CD4-positive, CD25-positive, alpha-beta regulatory T cell (primary cell): ENCODE measurements at regions not wholly inside any gene's neighbourhood (a gene's known extent, or its start where the extent isn't known, plus 50 kb on each side); places are given as distances from the start of the nearest gene placed in this dataset.
"Not testable (repeated sequence)": the region's sequence is repeated elsewhere in the genome, so short reads cannot be mapped to it uniquely, and the experiment has no call there.

Experiments
- ATAC-seq, 2 donors: fragments of 150-1000 bp; cut with Tn5 transposase; one replicate each; pipeline ENCODE4 v1.10.0; 2021; ENCODE audit warnings: low read depth in 2 of 2, moderate number of reproducible peaks in 2 of 2, moderate library complexity in 1 of 2
- DNase-seq, 3 donors: peaks; one replicate each; pipeline versions ENCODE4 v3.0.0 to v3.0.0-alpha.2; 2012 to 2022; ENCODE audit warnings: mixed read lengths in 1 of 3
- H3K27ac ChIP-seq: one replicate; pipeline ENCODE4 v1.7.0; 2013; ENCODE audit warnings: mild to moderate bottlenecking, low read length; ENCODE audit not compliant: insufficient read depth, poor library complexity, severe bottlenecking
- H3K27me3 ChIP-seq: one replicate; pipeline ENCODE4 v1.7.0; 2013; ENCODE audit warnings: low read length; ENCODE audit not compliant: control insufficient read depth, insufficient read depth
- H3K36me3 ChIP-seq: one replicate; pipeline ENCODE4 v1.7.0; 2013; ENCODE audit warnings: mild to moderate bottlenecking, low read length, moderate library complexity; ENCODE audit not compliant: control insufficient read depth, insufficient read depth
- H3K4me1 ChIP-seq: 2 replicates; pipeline ENCODE4 v1.7.0; 2013; ENCODE audit warnings: mild to moderate bottlenecking, low read length; ENCODE audit not compliant: insufficient read depth, control insufficient read depth, poor library complexity, severe bottlenecking
- H3K4me3 ChIP-seq: one replicate; pipeline ENCODE4 v1.7.0; 2013; ENCODE audit warnings: low read depth, mild to moderate bottlenecking, low read length, moderate library complexity
- H3K9me3 ChIP-seq, 2 experiments: 1 replicate in 1 of 2; 2 replicates in 1 of 2; pipeline ENCODE4 v1.7.0; 2013; ENCODE audit warnings: low read length in 2 of 2, mild to moderate bottlenecking in 1 of 2, moderate library complexity in 1 of 2; ENCODE audit not compliant: control insufficient read depth in 2 of 2
- H3K27ac Mint-ChIP-seq, 3 donors: one replicate each; pipeline ENCODE4 v1.8.0; 2020 to 2022; ENCODE audit warnings: mild to moderate bottlenecking in 3 of 3, mixed read lengths in 3 of 3, moderate library complexity in 2 of 3
- H3K27me3 Mint-ChIP-seq: one replicate; pipeline ENCODE4 v1.8.0; 2022; ENCODE audit warnings: mild to moderate bottlenecking, mixed read lengths
- H3K36me3 Mint-ChIP-seq: one replicate; pipeline ENCODE4 v1.8.0; 2020; ENCODE audit warnings: mixed read lengths
- H3K4me1 Mint-ChIP-seq, 4 donors: one replicate each; pipeline ENCODE4 v1.8.0; 2020 to 2022; ENCODE audit warnings: mixed read lengths in 4 of 4, mild to moderate bottlenecking in 1 of 4
- H3K4me3 Mint-ChIP-seq, 4 donors: one replicate each; pipeline ENCODE4 v1.8.0; 2020 to 2022; ENCODE audit warnings: mild to moderate bottlenecking in 4 of 4, mixed read lengths in 4 of 4, moderate library complexity in 3 of 4
- H3K9me3 Mint-ChIP-seq, 7 donors: one replicate each; pipeline ENCODE4 v1.8.0; 2020 to 2022; ENCODE audit warnings: mixed read lengths in 7 of 7, mild to moderate bottlenecking in 3 of 7, moderate library complexity in 2 of 7

DNA sequence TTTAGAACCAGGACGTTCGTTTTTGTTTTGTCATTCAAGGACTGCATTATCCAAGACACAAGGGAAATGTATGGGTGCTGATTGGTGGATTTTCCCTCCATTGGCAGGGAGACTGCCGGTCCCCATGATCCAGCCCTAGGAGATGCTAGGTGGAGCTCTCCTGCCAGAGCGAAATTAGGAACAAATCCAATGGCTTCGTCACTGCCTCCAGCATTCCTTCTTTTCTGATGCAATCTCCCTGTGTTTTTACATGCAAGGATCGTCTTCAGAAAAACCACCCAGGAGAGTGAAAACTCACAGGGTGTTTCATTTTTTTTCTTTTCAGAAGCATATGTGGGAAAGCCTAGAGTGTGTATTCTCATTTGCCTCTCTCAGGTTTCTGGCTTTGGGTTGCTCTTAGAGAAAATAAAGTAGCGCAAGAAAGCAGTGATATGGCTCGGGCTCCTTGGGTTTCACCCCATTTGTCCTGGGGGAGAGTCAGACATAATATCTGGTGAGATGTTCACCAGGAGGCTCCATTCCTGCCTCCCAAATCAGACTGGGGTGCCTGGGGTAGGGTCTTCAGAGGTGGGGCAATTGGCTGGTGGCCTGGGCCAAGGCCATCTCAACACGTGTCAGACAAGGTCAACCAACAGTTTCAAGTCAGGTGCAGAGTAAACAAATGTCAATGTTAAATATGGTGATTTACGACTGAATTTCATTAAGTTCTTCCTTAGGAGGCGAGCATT lies 450.9 kb upstream of the MKI67 start:
- Histone ChIP-seq H3K4me1 (no peaks in the 10 kb centered on the region), H3K27ac (no peak overlapping the region), H3K9me3 (no peaks in the 10 kb centered on the region), H3K27me3 (no peaks in the 10 kb centered on the region), H3K36me3 (no peaks in the 10 kb centered on the region), H3K4me3 (no peak overlapping the region)
- H3K27ac Mint-ChIP-seq, result no peak overlapping the region
- H3K36me3 Mint-ChIP-seq, result no peaks in the 10 kb centered on the region
- H3K4me3 Mint-ChIP-seq, result no peak overlapping the region
- DNase-seq (no peak), ATAC-seq (no peak)
- peaks cover 0 to 4% (median 0%) of the 10 kb centered on the region in 7 donors for H3K9me3 Mint-ChIP-seq
- H3K27me3 Mint-ChIP-seq, result peaks cover 11% of the 10 kb centered on the region
- no peaks in the 10 kb centered on the region for H3K4me1 Mint-ChIP-seq

DNA sequence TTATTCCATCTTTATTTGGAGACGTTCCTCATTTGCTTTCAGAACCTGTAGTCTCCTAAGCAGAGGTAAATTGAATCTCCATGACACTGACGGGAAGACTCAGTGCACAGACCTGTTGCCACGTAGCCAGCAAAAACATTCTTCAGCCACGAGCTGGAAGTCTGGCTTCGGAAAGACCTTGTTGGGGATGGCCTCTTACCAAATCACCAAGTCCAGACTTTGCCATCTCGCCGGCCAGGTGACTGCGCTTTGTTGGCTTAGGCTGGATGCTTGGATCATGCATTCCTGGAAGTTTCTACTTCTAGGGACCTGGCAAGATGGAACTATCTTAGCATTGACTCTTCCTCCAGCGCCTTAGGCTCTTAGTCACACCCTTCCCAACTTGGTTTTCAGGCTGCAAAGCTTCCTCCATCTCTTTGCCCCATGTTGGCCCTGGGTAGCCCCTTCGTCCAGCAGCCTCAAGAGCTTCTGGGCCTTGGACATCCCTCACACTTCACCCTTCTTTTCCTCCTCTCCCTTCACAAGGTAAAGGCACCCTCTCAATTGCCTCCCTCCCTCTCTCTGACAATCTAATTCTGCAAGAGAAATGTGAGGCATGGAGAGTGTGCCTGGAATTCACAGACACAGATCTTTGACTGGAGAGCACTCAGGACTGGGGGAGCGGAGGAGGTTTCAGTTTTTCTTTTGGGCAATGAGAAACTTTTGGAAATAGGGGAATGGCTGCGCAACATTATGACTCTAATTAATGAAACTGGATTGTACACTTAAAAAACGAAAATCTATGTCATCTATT lies 451.9 kb upstream of the MKI67 start:
- H3K27me3 ChIP-seq, result no peaks in the 10 kb centered on the region
- DNase-seq, result no peak
- Mint-ChIP-seq H3K4me3 (no peak overlapping the region), H3K4me1 (no peaks in the 10 kb centered on the region), H3K27me3 (peaks cover 11% of the 10 kb centered on the region), H3K27ac (no peak overlapping the region), H3K36me3 (no peaks in the 10 kb centered on the region), H3K9me3 (peaks cover 0 to 3% (median 0%) of the 10 kb centered on the region in 7 donors)
- H3K9me3 ChIP-seq, result no peaks in the 10 kb centered on the region
- H3K36me3 ChIP-seq, result no peaks in the 10 kb centered on the region
- no peak for ATAC-seq
- H3K27ac ChIP-seq, result no peak overlapping the region
- no peak overlapping the region for H3K4me3 ChIP-seq
- no peaks in the 10 kb centered on the region for H3K4me1 ChIP-seq

DNA sequence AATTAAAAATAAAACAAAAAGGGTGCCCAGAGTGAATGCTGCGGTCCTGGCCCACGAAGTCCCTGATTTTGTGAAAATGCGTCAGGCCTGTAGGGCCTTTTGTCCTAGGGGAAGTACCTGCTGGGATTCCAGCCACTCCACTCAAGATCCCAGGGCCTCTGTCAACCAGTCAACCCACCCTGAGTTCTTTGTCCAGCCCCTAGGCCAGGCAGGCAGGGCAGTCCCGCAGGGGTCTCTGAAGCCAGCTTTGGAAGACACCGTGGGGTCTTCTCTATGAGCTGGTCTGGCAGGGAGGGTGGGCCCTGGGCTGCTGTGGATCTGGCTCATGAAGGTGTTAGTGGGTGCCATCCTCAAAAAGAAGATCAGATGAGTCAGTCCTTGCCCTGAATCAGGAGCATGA lies 452.5 kb upstream of the MKI67 start:
- Histone ChIP-seq H3K27ac (no peak overlapping the region), H3K27me3 (no peaks in the 10 kb centered on the region), H3K4me3 (no peak overlapping the region), H3K9me3 (no peaks in the 10 kb centered on the region), H3K4me1 (no peaks in the 10 kb centered on the region), H3K36me3 (no peaks in the 10 kb centered on the region)
- Mint-ChIP-seq H3K9me3 (peaks cover 0 to 3% (median 0%) of the 10 kb centered on the region in 7 donors), H3K27me3 (peaks cover 11% of the 10 kb centered on the region), H3K4me3 (no peak overlapping the region), H3K4me1 (no peaks in the 10 kb centered on the region), H3K36me3 (no peaks in the 10 kb centered on the region), H3K27ac (no peak overlapping the region)
- ATAC-seq (no peak), DNase-seq (no peak)

DNA sequence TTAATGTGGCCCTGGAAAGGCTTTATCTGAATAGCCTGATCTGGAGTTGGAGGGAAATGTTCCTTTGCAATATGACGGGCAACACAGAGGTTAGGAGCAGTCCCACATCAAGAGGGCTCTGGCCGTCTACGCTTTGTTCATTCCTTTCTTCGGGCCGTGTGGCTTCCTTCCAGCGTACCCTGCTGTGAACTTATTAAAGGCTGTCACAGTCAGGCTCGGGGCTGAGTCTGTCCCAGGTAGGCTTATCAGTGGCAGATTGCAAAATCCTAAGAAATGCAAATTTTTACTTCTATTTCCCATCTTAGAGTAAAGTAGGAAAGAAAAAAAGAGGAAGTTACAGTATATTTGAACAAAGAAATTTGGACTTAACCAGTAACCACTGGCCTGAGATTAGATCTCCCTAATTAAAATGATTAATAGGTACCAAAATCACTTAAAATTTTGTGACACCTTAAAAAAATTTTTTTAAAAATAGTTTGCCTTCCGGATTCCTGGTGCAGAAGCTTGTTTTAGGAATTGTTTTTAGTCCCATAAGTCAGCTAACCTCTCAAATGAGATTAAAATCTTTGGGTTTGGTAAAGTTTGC lies 453.1 kb upstream of the MKI67 start:
- Histone ChIP-seq H3K4me3 (no peak overlapping the region), H3K9me3 (no peaks in the 10 kb centered on the region), H3K36me3 (no peaks in the 10 kb centered on the region), H3K4me1 (no peaks in the 10 kb centered on the region), H3K27me3 (no peaks in the 10 kb centered on the region), H3K27ac (no peak overlapping the region)
- H3K27me3 Mint-ChIP-seq, result peaks cover 11% of the 10 kb centered on the region
- DNase-seq (no peak), ATAC-seq (no peak)
- no peaks in the 10 kb centered on the region for H3K4me1 Mint-ChIP-seq
- peaks cover 0 to 3% (median 0%) of the 10 kb centered on the region in 7 donors for H3K9me3 Mint-ChIP-seq
- H3K36me3 Mint-ChIP-seq, result no peaks in the 10 kb centered on the region
- no peak overlapping the region for H3K27ac Mint-ChIP-seq
- H3K4me3 Mint-ChIP-seq, result no peak overlapping the region

DNA sequence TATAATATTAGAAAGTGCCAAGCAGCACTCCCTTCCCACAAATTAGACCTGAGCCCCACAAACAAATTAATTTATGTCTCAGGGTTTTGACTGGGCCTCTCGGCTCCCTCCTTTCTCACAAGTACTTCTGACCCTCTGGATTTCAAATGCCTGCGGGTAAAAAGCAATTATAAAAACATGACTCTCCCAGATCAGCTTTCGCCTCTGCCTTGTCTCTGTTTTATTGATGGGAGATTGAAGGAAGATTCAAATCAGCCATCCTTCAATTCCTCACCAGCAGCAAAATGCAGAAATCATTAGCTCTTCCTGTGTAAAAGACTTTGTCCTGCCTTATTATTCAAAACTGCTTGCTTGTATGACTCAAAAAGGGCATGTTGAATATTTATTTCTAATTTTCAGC lies 453.7 kb upstream of the MKI67 start:
- peaks cover 11% of the 10 kb centered on the region for H3K27me3 Mint-ChIP-seq
- no peak overlapping the region for H3K27ac Mint-ChIP-seq

DNA sequence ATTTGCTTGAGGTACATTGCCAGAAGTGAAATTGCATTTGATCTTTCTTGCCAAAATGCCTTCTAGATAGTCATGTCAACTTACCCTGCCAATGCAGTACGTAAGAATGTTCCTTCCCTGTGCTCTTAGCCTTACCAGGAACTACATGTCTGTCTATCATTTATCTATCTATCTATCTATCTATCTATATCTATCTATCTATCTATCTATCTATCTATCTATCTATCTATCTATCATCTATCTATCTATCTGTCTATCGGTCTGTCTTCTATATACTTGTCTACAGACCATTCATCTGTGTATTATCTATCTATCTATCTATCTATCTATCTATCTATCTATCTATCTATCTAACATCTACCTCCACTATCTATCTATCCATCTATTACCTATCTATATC lies 456.9 kb upstream of the MKI67 start:
- H3K36me3 Mint-ChIP-seq, H3K27ac ChIP-seq, H3K27me3 ChIP-seq, H3K9me3 Mint-ChIP-seq, ATAC-seq, H3K4me1 Mint-ChIP-seq, H3K4me3 Mint-ChIP-seq, DNase-seq, H3K36me3 ChIP-seq, H3K9me3 ChIP-seq, H3K27ac Mint-ChIP-seq, H3K4me1 ChIP-seq, H3K4me3 ChIP-seq: not testable (repeated sequence)
- H3K27me3 Mint-ChIP-seq, result peaks cover 15% of the 10 kb centered on the region

More for the DNA sequence above, 453.7 kb upstream of the MKI67 start:
- Mint-ChIP-seq H3K9me3 (peaks cover 0 to 3% (median 0%) of the 10 kb centered on the region in 7 donors), H3K4me1 (no peaks in the 10 kb centered on the region), H3K4me3 (no peak overlapping the region), H3K36me3 (no peaks in the 10 kb centered on the region)
- no peak overlapping the region for H3K4me3 ChIP-seq
- no peaks in the 10 kb centered on the region for H3K36me3 ChIP-seq
- H3K27me3 ChIP-seq, result no peaks in the 10 kb centered on the region
- H3K9me3 ChIP-seq, result no peaks in the 10 kb centered on the region
- DNase-seq, result no peak
- no peaks in the 10 kb centered on the region for H3K4me1 ChIP-seq
- ATAC-seq, result no peak
- no peak overlapping the region for H3K27ac ChIP-seq

DNA sequence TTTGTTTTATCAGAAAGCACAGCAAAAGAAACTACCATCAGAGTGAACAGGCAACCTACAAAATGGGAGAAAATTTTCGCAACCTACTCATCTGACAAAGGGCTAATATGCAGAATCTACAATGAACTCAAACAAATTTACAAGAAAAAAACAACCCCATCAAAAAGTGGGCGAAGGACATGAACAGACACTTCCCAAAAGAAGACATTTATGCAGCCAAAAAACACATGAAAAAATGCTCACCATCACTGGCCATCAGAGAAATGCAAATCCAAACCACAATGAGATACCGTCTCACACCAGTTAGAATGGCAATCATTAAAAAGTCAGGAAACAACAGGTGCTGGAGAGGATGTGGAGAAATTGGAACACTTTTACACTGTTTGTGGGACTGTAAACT lies 460.4 kb upstream of the MKI67 start:
- H3K36me3 ChIP-seq, H3K27me3 ChIP-seq, ATAC-seq, H3K4me3 ChIP-seq, H3K36me3 Mint-ChIP-seq, DNase-seq, H3K27me3 Mint-ChIP-seq, H3K4me1 Mint-ChIP-seq, H3K4me3 Mint-ChIP-seq, H3K4me1 ChIP-seq, H3K9me3 Mint-ChIP-seq, H3K27ac ChIP-seq, H3K9me3 ChIP-seq, H3K27ac Mint-ChIP-seq: not testable (repeated sequence)
